Mucosa of descending colon (tissue), 3 donors: ENCODE measurements at regions not wholly inside any gene's neighbourhood (a gene's known extent, or its start where the extent isn't known, plus 50 kb on each side); places are given as distances from the start of the nearest gene placed in this dataset.
"Not testable (repeated sequence)": the region's sequence is repeated elsewhere in the genome, so short reads cannot be mapped to it uniquely, and the experiment has no call there.

Experiments used
- ATAC-seq: fragments of 200-7000 bp; cut with Tn5 transposase; one replicate; pipeline ENCODE4 v1.9.1; 2020; ENCODE audit warnings: mild to moderate bottlenecking, moderate library complexity
- DNase-seq, 3 donors: peaks; one replicate each; pipeline ENCODE4 v3.0.0-alpha.2; 2020
- H3K36me3 ChIP-seq: fragments of 200-600 bp; one replicate; pipeline ENCODE4 v1.8.0; 2021; ENCODE audit warnings: low read depth, mild to moderate bottlenecking
- H3K4me1 ChIP-seq: fragments of 200-600 bp; one replicate; pipeline ENCODE4 v1.8.0; 2021; ENCODE audit warnings: low read depth, mild to moderate bottlenecking
- H3K4me3 ChIP-seq: fragments of 200-600 bp; one replicate; pipeline ENCODE4 v1.8.0; 2021; ENCODE audit warnings: mild to moderate bottlenecking
- H3K9me3 ChIP-seq: fragments of 200-600 bp; one replicate; pipeline ENCODE4 v1.8.0; 2021; ENCODE audit warnings: mild to moderate bottlenecking
- CTCF ChIP-seq: fragments of 200-600 bp; IDR thresholded peaks from one replicate; pipeline ENCODE4 v1.8.0; 2022; ENCODE audit warnings: antibody characterized with exemption, mild to moderate bottlenecking
- intact Hi-C, 2 donors: fragments of 100-400 bp; cut with DNase I in 1 of 2; cut with micrococcal nuclease in 1 of 2; formaldehyde crosslinking; loops; one replicate each; pipeline versions ENCODE4 v1.11.0 to v1.11.1; 2022; cut with DNase I, micrococcal nuclease
- donor health status: DM: no; HTN: no; CAD: no; lungs with moderate emphysema.
- donor health status: DM: no; HTN: no; CAD: no.
- donor health status: DM: no; HTN: yes; CAD: no.

GRCh38 chrX:122119361-122119760, 1064.7 kb upstream of the GRIA3 start:
- Histone ChIP-seq H3K4me3 (no peak overlapping the region), H3K9me3 (no peaks in the 10 kb centered on the region), H3K4me1 (no peaks in the 10 kb centered on the region), H3K36me3 (no peaks in the 10 kb centered on the region)
- no peak for ATAC-seq
- DNase-seq: no peak
- no peak for TF ChIP-seq CTCF
- intact Hi-C loops: no loop called here

- intact Hi-C loops: no loop called here
- Histone ChIP-seq H3K4me3 (no peak overlapping the region), H3K9me3 (no peaks in the 10 kb centered on the region), H3K4me1 (no peaks in the 10 kb centered on the region), H3K36me3 (no peaks in the 10 kb centered on the region)
- no peak for TF ChIP-seq CTCF
- ATAC-seq: no peak
- DNase-seq: no peak
Observed at GRCh38 chrX:122122274-122122673, 1061.8 kb upstream of the GRIA3 start.

GRCh38 chrX:122133478-122133877, 1050.6 kb upstream of the GRIA3 start:
- ATAC-seq (no peak), DNase-seq (no peak)
- TF ChIP-seq CTCF: no peak
- no peaks in the 10 kb centered on the region for H3K4me1 ChIP-seq
- intact Hi-C loops: no loop called here
- H3K4me3 ChIP-seq: no peak overlapping the region
- no peaks in the 10 kb centered on the region for H3K9me3 ChIP-seq
- no peaks in the 10 kb centered on the region for H3K36me3 ChIP-seq

- no peaks in the 10 kb centered on the region for H3K36me3 ChIP-seq
- intact Hi-C loops: no loop called here
- ATAC-seq: no peak
Observed at GRCh38 chrX:122134291-122134690, 1049.8 kb upstream of the GRIA3 start.

GRCh38 chrX:122135070-122135469, 1049.0 kb upstream of the GRIA3 start:
- TF ChIP-seq CTCF: no peak
- H3K4me1 ChIP-seq: no peaks in the 10 kb centered on the region
- H3K36me3 ChIP-seq: no peaks in the 10 kb centered on the region
- DNase-seq (no peak), ATAC-seq (no peak)
- intact Hi-C loops: no loop called here
- no peaks in the 10 kb centered on the region for H3K9me3 ChIP-seq
- no peak overlapping the region for H3K4me3 ChIP-seq

More at GRCh38 chrX:122134291-122134690, 1049.8 kb upstream of the GRIA3 start:
- Histone ChIP-seq H3K4me3 (no peak overlapping the region), H3K4me1 (no peaks in the 10 kb centered on the region), H3K9me3 (no peaks in the 10 kb centered on the region)
- no peak for TF ChIP-seq CTCF
- DNase-seq: no peak

GRCh38 chrX:122140219-122140618, 1043.9 kb upstream of the GRIA3 start:
- H3K9me3 ChIP-seq, H3K4me1 ChIP-seq, H3K4me3 ChIP-seq, intact Hi-C loops, ATAC-seq, DNase-seq, H3K36me3 ChIP-seq: not testable (repeated sequence)
